GM21723 (cell line): ENCODE measurements at regions not wholly inside any gene's neighbourhood (a gene's known extent, or its start where the extent isn't known, plus 50 kb on each side); places are given as distances from the start of the nearest gene placed in this dataset.
"Not testable (repeated sequence)": the region's sequence is repeated elsewhere in the genome, so short reads cannot be mapped to it uniquely, and the experiment has no call there.

ENCODE experiments used
- ATAC-seq: cut with Tn5 transposase; IDR thresholded peaks from one replicate; pipeline ENCODE4 v1.9.1; 2021; ENCODE audit warnings: mild to moderate bottlenecking, moderate library complexity; ENCODE audit not compliant: unreplicated experiment

GRCh38 chr10:125252937-125253336 is 92.6 kb upstream of the CTBP2 start:
- ATAC-seq = no peak

- not testable (repeated sequence) for ATAC-seq
Observed at GRCh38 chr10:125250834-125251233, 90.5 kb upstream of the CTBP2 start.

DNA sequence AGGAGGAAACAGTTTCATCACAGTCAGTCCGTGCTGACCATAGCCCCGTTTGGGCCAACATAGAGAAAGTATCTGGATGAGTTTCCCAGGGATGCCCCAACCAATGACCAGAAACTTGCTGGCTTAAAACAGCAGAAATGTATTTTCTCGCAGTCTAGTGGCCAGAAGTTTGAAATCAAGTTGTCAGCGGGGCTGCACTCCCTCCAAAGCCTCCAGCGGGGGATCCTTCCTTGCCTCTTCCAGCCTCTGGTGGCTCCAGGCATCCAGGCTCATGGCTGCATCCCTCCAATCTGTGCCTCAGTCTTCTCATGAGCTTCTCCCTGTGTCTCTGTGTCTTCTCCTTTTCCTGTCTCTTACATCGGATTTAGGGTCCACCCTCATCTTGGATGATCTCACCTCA is 89.6 kb upstream of the CTBP2 start:
- ATAC-seq = no peak

DNA sequence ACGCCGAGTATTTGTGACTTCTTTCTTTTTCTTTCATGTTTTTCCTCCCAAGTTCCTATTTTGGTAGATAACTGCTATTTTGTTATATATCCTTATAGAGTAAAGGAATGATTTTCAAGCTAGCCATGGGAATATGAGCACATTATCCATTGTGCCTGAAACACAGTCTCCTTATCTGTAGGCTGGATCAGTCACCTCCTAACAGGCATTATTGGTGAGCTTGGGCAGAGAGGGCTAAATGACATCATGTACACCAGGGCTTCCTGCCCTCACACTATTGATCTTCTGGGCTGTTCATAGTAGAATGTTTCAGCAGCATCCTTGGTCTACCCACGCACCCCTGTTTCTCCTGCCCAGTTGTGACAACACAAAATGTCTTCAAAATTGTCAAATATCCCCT is 88.1 kb upstream of the CTBP2 start:
- ATAC-seq = no peak

DNA sequence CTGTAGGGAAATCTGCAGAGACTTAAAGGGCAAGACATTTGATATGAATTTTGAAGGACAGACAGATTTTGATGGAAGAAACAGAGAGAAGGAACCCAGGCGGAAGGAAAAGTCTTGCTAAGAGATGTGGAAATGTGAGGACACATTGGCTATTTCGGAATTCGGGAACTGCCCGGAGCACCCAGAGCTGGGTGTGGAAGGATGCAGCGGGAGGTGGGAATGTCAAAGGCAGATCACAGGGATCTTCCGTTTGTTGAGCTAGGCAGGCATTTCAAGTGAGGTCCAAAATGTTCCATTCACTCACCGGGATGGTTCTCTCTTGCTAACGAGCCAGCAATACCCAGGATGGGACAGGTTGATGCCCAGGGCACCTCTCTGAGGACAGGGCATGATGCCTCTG is 87.2 kb upstream of the CTBP2 start:
- no peak for ATAC-seq

GRCh38 chr10:125243532-125244253 is 83.3 kb upstream of the CTBP2 start:
- no peak for ATAC-seq

- no peak for ATAC-seq
Observed at GRCh38 chr10:125238682-125239081, 78.3 kb upstream of the CTBP2 start.

DNA sequence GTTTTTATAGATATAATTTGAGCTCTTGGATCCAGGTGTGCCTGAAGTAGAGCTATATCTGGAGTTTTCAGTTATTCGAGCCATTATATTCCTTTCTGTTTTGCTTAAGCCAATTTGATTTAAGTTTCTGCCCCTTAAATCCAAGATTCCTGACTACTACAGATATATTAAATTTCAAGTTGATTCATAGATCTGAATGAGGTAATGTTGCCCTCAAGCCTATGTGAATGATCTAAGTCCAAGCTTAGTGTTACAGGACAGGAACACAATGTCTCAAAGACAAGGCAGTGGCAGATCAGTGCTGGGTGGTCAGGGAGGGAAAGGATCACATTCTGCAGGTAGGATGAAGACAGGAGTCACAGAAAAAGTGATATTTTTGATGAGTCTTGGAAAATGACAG is 75.7 kb upstream of the CTBP2 start:
- no peak for ATAC-seq

DNA sequence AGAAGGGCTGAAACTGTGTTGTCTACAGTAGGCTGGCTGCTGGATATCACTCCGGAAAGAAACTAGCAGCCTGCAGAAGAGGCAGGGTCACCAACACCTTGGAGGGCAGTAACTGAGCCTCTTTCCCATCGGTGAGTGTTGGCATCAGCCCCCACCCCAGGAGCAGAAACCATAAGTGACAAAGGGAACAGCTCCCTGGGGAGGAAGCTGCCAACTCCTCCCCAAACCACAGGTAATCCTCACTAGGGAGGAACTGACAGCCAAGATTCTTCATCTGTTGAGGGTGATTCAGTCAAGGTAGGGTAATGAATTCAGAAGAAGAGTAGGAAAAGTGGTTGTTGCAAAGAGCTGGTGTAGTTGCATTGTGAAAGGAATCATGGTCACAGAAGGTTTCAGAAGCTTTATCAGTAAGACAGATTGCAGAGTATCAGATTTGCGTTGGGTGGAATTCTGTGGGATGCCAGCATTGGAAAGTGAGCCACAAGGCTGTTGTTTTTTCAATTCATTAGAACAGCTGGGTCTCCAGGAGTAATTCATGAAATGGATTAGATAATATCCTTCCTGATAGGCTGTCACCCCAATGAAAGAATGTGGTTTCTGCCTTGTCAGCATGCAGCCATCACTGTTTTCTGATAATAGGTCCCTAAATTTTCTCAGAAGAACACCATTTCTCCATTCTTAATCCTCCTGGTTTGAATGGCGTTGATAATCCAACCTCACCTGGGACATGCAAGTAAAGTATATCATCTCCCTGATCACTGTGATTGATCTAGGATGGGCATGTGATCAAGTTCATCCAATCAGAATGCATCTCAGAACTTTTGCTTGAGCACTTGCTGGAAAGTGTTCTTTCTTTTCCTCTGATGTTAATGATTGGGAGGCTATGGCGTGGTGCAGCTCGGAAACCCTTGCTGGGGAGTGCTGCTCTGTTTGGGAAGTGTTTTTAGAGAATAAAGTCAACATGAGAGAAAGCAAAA is 75.0 kb upstream of the CTBP2 start:
- no peak for ATAC-seq

DNA sequence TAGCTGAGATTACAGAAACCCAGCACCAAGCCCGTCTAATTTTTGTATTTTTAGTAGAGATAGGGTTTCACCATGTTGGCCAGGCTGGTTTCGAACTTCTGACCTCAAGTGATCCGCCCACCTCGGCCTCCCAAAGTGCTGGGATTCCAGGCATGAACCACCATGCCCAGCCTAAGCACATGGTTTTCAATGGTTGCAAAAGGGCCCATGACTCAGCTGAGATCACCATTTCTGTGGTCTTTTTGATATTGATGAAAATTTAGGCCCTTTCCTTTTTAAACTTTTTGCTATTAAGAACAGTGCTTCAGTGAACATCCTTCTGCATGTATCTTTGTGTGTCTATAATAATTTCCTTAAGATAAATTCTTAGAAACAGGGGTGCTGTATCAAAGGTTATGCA is 74.2 kb upstream of the CTBP2 start:
- ATAC-seq = not testable (repeated sequence)

DNA sequence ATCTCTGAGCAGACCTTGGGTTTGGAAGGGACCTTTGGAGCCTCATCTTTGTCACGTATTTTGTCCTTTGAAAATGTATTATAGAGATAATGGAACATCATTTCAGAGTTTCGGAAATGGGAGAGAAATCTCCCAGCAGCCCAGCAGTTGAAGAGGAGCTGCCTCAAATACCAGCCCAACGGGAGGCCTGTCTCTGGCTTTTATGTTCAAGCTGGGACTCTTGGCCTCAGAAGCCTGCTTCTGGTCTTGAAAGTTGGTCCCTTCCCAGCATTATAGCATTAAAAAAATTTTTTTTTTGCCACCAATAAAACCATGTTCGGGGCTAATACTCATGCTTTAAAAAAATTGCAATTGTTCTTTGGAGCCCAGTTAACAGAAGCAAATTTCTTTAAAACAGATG is 73.4 kb upstream of the CTBP2 start:
- no peak for ATAC-seq

- ATAC-seq = no peak
Observed at GRCh38 chr10:125232841-125233240, 72.5 kb upstream of the CTBP2 start.

DNA sequence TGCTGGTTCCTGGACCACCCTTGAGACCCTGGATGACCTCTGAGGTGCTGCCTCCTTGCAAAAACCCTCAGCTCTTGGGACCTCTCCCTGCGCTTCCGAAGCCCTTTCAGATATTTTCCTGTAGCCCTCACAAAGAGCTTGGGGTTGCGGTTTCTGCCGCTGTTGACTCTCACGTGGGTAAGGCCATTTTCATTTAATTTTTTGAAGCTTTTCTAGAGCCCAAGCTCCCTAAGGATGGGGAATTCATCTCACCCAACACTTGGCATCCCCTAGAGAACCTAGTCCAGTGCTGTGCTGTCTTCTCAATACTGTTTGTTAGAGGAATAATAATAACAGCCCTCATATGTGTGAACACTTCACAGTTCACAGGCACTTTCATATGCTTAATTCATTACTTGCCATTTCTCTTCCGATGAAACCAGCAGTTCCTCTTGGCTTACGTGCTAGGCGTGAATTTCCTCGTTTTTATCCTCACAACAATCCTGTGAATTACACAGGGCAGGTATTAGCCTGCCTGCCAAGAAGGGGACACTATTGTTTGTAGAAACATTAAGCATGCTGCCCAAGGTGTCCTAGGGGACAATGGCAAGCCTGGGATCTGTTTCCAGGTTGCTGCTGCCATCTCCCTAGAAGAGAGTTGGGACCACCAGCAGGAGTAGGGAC is 71.6 kb upstream of the CTBP2 start:
- ATAC-seq = no peak

DNA sequence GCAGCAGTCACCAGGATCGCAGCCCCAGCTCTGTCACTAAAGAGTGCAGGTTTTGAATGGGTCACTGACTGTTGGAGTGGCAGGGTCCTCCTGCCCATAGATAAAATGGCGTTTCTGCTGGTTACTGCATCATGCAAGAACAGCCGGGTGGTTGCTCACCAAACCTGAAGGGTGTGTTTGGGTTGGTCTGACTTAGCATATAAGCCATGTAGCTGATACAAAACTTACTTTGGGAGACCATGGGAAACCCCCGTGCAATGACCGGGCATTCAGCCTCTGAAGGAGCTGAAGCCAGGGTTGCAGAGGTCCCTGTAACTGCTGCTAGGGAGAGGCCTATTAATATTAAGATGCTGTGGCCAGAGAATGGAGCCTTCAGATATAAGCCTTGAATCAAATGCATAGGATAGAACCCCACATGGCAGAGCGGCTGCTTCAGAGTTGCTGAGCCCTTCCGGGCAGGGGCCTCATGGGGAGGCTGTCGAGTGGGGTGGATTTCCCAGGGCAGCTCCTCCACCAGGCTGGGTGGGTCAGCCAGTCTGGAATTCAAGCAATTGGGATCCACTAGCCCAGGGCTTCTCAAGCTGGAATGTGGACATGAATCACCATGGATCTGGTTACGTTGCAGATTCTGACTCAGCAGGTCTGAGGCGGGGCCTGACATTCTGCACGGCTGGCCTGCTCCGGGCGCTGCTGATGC is 70.9 kb upstream of the CTBP2 start:
- ATAC-seq = no peak

DNA sequence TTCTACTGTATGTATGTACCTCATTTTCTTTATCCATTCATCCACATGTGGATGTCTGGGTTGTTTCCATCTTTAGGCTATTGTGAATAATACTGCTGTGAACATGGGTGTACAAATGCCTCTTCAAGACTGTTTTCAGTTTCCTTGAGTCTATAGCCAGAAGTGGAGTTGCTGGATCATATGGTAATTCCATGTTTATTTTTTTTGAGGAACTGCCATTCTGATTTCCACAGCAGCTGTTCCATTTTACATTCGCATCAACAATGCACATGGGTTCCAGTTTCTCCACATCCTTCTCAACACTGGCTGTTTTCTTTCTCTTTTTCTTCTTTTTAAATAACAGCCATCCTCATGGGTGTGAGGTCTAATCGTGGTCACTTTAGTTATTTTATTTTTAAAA is 69.9 kb upstream of the CTBP2 start:
- no peak for ATAC-seq

DNA sequence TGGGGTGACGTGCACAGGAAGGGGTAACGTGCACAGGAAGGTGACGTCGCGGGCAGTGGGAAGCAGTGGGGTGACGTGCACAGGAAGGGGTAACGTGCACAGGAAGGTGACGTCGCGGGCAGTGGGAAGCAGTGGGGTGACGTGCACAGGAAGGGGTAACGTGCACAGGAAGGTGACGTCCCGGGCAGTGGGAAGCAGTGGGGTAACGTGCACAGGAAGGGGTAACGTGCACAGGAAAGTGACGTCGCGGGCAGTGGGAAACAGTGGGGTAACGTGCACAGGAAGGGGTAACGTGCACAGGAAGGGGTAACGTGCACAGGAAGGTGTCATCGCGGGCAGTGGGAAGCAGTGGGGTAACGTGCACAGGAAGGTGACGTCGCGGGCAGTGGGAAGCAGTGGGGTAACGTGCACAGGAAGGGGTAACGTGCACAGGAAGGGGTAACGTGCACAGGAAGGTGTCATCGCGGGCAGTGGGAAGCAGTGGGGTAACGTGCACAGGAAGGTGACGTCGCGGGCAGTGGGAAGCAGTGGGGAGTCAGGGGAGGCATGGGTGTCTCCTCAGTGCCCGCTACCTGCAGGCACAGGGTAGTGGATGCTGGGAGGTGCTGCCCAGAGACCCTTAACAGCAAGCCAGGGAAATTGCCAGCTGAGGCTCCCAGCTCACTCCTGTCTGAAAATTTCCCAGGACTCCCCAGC is 68.0 kb upstream of the CTBP2 start:
- not testable (repeated sequence) for ATAC-seq

DNA sequence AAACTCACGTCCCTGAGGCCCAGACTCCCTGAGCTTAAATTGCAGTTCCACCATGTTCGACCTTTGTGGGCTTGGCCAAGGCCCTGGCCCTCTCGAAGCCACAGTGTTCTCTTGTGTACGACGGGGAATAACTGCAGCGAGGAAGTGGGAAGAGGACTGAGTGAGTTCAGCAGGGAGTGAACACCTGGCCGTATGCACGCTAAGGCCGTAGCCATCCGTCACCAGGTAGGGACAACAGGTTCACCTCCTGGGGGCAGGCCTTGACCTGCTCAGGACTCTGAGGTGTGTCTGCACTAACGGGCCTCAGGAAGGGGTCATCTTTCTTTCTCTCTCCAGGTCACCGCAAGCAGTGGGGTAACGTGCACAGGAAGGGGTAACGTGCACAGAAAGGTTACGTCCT is 67.2 kb upstream of the CTBP2 start:
- no peak for ATAC-seq

DNA sequence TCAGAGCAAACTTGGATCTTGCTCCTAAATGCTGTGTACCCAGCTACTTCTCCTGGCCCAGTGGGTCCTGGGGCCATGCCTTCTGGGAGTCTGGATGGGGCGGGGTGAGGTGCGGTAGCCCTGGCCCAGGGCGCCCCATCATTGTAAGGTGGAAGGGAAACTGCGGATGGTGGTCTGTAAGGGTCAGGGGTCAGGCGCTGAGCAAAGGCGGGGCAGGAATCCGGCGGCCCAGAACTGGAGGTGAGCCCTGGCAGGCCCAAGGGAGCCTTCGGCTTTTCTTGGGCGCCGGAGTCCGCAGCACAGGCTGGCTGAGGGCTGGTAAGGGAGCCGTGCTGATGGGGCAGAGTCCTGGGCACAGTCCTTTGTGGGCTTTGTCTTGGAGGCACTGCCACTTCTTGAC is 66.5 kb upstream of the CTBP2 start:
- ATAC-seq = no peak

- ATAC-seq = no peak
Observed at GRCh38 chr10:125226005-125226404, 65.6 kb upstream of the CTBP2 start.

DNA sequence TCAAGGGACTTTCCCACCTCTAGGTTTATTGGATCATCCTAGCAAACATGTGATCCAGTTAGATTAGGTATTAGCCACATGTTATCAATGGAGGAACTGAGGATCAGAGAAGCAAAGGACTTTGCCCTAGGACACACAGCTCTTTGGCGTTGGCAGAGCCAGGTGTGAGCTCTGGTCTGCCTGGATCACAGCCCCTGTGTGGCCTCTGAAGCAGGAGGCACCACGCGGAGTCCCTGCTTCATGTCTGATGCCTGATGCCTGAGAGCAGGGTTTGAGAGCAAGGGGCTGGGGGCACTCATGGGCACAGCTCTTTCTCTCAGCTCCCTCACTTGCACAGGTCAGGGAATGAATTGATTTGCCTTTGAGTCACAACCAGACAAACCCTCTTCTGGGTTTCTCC is 64.7 kb upstream of the CTBP2 start:
- no peak for ATAC-seq
